ENCODE measurements at regions not wholly inside any gene's neighbourhood (a gene's known extent, or its start where the extent isn't known, plus 50 kb on each side); places are given as distances from the start of the nearest gene placed in this dataset.

DNA sequence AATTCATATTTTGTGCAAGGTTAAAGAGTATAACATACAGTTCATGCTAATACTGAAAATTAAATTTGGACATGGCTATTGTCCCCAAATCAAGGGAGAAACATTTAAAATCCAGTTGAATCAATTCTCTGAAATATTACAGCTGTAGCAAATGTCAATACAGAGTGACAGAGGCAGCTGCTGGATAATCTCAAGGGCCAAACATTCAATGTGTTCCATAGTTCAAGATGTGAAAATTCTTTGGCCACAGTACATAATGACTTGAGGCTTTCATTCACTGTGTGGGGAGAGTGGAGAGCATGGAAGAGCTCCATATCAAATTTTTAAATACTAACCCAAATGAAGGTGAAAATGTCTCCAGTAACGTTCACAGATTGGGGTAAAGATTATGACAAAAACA is 1192.8 kb upstream of the CADM2 start:
- DNase-seq = no peak

GRCh38 chr3:83769791-83770663 is 1188.8 kb upstream of the CADM2 start:
- DNase-seq = no peak

DNA sequence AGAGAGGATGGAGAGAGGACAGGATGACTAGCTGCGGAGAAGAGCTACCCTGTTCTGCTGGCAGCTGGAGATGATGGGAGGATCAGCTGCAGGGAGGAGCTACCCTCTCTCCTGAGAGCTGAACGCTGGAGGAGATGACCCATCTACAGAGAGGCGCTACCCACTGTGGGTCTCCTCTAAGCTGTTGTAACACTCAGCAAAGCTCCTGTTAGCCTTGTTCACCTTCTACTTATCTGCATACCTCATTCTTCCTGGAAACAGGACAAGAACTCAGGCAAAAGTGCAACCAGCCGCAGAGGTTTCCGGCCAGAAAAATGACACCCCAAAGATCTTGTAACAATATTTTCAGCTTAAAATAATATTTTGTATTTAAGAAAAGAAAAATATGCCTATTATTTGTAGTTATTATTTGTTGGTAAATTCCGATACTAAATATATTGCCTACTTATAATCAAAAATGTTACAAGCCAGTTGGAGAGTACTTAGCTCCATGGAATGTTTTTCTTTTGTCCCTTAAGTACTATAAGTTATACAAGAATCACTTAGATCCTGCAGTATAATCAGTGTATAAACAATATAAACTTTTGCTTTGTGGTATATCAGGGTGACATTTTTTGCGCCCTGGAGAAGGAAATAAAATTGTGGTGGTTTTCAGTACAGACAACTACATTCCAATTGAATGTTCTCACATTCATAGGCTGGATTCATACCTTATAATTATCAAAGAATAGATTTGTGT is 1188.0 kb upstream of the CADM2 start:
- no peak for DNase-seq

- DNase-seq = no peak
Observed at GRCh38 chr3:83802801-83803200, 1156.0 kb upstream of the CADM2 start.

- no peak for DNase-seq
Observed at GRCh38 chr3:83807511-83807910, 1151.3 kb upstream of the CADM2 start.

DNA sequence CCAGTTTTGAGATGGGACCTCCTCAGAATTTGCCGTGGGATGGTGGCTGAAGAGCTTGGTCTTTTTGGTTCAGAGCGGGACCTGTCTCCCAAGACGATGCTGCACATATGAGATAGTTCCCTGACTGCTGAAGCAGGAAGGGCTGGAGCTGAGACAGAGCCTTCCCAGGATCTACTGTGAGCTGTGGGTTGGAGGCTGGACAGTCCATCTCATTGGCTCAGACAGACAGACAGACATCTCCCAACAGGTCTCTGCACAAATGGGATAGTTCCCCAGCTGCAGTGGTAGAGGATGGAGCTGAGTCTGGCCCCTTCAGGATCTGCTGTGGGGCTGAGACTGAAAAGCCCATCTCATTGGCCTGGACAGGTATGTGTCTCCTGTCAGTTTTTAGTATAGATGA is 1145.6 kb upstream of the CADM2 start:
- no peak for DNase-seq

GRCh38 chr3:83816653-83817052 is 1142.1 kb upstream of the CADM2 start:
- DNase-seq = no peak

DNA sequence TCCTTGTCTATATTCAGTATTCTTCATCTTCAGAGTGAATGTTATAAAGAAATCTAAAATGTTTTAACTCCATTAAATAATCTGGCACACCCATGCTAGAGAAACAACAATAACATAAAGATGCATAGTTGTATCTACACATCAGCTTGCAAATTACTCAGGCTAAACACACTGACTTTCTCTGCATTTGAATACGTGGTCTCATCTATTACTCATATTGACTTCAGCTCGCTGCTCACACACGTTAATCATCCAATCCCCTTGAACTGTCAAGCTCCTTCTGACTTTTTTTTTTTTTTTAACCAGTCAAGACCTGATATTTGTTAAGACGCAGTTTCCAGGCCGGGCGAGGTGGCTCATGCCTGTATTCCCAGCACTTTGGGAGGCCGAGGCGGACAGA is 1137.3 kb upstream of the CADM2 start:
- no peak for DNase-seq

GRCh38 chr3:83823095-83823494 is 1135.7 kb upstream of the CADM2 start:
- no peak for DNase-seq

- DNase-seq = no peak
Observed at GRCh38 chr3:83835040-83835439, 1123.7 kb upstream of the CADM2 start.

GRCh38 chr3:83842511-83842910 is 1116.3 kb upstream of the CADM2 start:
- no peak for DNase-seq

DNA sequence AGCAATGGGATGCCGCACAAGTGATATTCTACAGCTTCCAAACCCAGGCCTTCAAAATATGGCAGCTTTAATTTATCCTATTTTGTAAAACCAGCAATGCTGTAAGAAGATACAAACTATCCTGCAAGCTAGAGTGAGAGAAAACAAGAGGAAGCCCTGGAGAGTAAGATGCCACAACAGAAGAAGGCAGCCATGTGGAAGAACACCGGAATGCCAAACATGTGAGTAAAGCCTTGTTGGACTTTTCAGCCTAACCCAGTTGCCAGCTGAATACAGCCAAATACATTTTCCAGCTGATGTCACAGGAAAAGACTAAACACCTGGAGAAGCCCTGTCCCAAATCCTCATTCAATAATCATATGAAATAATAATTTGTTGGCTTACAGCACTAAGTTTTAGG is 1115.1 kb upstream of the CADM2 start:
- DNase-seq = no peak

- DNase-seq = no peak
Observed at GRCh38 chr3:83849106-83849730, 1109.6 kb upstream of the CADM2 start.

GRCh38 chr3:83863380-83863779 is 1095.4 kb upstream of the CADM2 start:
- no peak for DNase-seq

GRCh38 chr3:83868909-83869567 is 1089.8 kb upstream of the CADM2 start:
- DNase-seq = no peak

GRCh38 chr3:83873550-83873949 is 1085.2 kb upstream of the CADM2 start:
- no peak for DNase-seq

- DNase-seq = no peak
Observed at GRCh38 chr3:83877910-83878309, 1080.9 kb upstream of the CADM2 start.

DNA sequence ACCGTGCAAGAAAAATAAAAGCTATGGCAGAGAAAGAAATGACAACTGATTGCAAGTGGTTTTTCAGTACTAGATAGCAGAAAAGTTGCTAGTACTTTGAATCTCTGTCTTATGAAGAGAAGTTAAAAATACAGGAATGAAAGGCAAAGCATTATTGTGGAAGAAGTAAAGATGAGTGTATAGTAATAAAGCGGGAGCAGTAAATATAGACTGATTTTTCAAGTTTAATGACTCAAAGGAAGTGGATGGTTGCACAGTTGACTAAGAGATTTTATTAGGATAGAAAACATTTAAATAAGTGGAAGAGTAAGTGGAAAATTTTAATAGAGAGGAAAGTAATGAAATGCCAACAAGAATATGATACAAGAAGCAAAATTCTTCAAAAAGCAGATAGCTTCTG is 1076.1 kb upstream of the CADM2 start:
- DNase-seq = no peak

GRCh38 chr3:83890039-83890762 is 1068.6 kb upstream of the CADM2 start:
- no peak for DNase-seq

DNA sequence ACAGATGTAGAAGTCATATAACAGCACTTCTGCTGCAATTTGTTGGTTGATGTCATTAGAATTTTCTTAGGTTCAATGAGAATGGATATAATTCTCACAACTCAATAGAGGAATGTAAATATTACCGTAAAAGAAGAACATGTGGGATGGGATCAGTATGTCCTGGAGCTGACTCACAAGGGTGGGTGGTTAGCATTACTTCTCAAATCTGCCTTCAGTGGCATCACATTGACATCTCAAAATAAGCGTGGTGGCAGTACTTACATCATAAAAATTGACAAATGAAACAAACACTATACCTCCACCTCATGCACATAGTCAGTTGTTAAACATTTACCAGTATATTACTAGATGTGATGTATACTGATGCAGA is 1068.0 kb upstream of the CADM2 start:
- no peak for DNase-seq

- no peak for DNase-seq
Observed at GRCh38 chr3:83894223-83894622, 1064.6 kb upstream of the CADM2 start.

- no peak for DNase-seq
Observed at GRCh38 chr3:83895892-83896291, 1062.9 kb upstream of the CADM2 start.
